ENCODE measurements at regions not wholly inside any gene's neighbourhood (a gene's known extent, or its start where the extent isn't known, plus 50 kb on each side); places are given as distances from the start of the nearest gene placed in this dataset.

GRCh38 chr6:138575257-138575656 is 76.0 kb upstream of the NHSL1 start:
- no peak for ATAC-seq
- Mint-ChIP-seq H3K9me3 (no peaks in the 10 kb centered on the region), H3K4me1 (peaks cover 0 to 9% (median 0%) of the 10 kb centered on the region in 7 donors), H3K27ac (no peak overlapping the region), H3K36me3 (no peaks in the 10 kb centered on the region), H3K27me3 (peaks cover 0 to 21% (median 6%) of the 10 kb centered on the region in 5 donors), H3K4me3 (no peak overlapping the region)
- H3K36me3 ChIP-seq (ENCODE audit: control insufficient read depth in 2 of 3, insufficient read depth in 3 of 3, low read length in 3 of 3) = no peaks in the 10 kb centered on the region
- no peak overlapping the region for H3K27ac ChIP-seq (ENCODE audit: low read depth, low read length)
- no peak overlapping the region for H3K4me3 ChIP-seq (ENCODE audit: low read length)
- H3K27me3 ChIP-seq (ENCODE audit: control insufficient read depth in 2 of 2, insufficient read depth in 2 of 2, low read length in 2 of 2) = no peaks in the 10 kb centered on the region
- ChIA-PET CTCF (no interaction called here), POLR2A (no interaction called here)
- intact Hi-C loops (cut with micrococcal nuclease) = no loop called here
- DNase-seq = no peak
- H3K4me1 ChIP-seq (ENCODE audit: control insufficient read depth in 2 of 2, insufficient read depth in 2 of 2, low read length in 2 of 2) = no peaks in the 10 kb centered on the region
- no peaks in the 10 kb centered on the region for H3K9me3 ChIP-seq (ENCODE audit: control insufficient read depth in 2 of 3, low read length in 3 of 3)

GRCh38 chr6:138576313-138576712 is 77.0 kb upstream of the NHSL1 start:
- no peak overlapping the region for H3K4me3 Mint-ChIP-seq
- Histone ChIP-seq H3K9me3 (ENCODE audit: control insufficient read depth in 2 of 3, low read length in 3 of 3) (no peaks in the 10 kb centered on the region), H3K27me3 (ENCODE audit: control insufficient read depth in 2 of 2, insufficient read depth in 2 of 2, low read length in 2 of 2) (no peaks in the 10 kb centered on the region), H3K4me1 (ENCODE audit: control insufficient read depth in 2 of 2, insufficient read depth in 2 of 2, low read length in 2 of 2) (no peaks in the 10 kb centered on the region), H3K4me3 (ENCODE audit: low read length) (no peak overlapping the region), H3K36me3 (ENCODE audit: control insufficient read depth in 2 of 3, insufficient read depth in 3 of 3, low read length in 3 of 3) (no peaks in the 10 kb centered on the region), H3K27ac (ENCODE audit: low read depth, low read length) (no peak overlapping the region)
- CTCF ChIA-PET = no interaction called here
- no peaks in the 10 kb centered on the region for H3K9me3 Mint-ChIP-seq
- H3K36me3 Mint-ChIP-seq = no peaks in the 10 kb centered on the region
- H3K4me1 Mint-ChIP-seq = peaks cover 0 to 9% (median 0%) of the 10 kb centered on the region in 7 donors
- peaks cover 0 to 21% (median 6%) of the 10 kb centered on the region in 5 donors for H3K27me3 Mint-ChIP-seq
- no peak overlapping the region for H3K27ac Mint-ChIP-seq
- no peak for DNase-seq
- intact Hi-C loops (cut with micrococcal nuclease) = no loop called here
- POLR2A ChIA-PET = no interaction called here
- no peak for ATAC-seq

- no peak for ATAC-seq
- H3K36me3 ChIP-seq (ENCODE audit: control insufficient read depth in 2 of 3, insufficient read depth in 3 of 3, low read length in 3 of 3) = no peaks in the 10 kb centered on the region
- Mint-ChIP-seq H3K27me3 (peaks cover 0 to 19% (median 4%) of the 10 kb centered on the region in 5 donors), H3K4me1 (peaks cover 0 to 3% (median 0%) of the 10 kb centered on the region in 7 donors), H3K9me3 (no peaks in the 10 kb centered on the region), H3K27ac (no peak overlapping the region), H3K4me3 (no peak overlapping the region), H3K36me3 (no peaks in the 10 kb centered on the region)
- H3K4me1 ChIP-seq (ENCODE audit: control insufficient read depth in 2 of 2, insufficient read depth in 2 of 2, low read length in 2 of 2) = no peaks in the 10 kb centered on the region
- no peak for DNase-seq
- ChIA-PET CTCF (no interaction called here), POLR2A (no interaction called here)
- no peaks in the 10 kb centered on the region for H3K27me3 ChIP-seq (ENCODE audit: control insufficient read depth in 2 of 2, insufficient read depth in 2 of 2, low read length in 2 of 2)
- intact Hi-C loops (cut with micrococcal nuclease) = no loop called here
- H3K4me3 ChIP-seq (ENCODE audit: low read length) = no peak overlapping the region
- H3K27ac ChIP-seq (ENCODE audit: low read depth, low read length) = no peak overlapping the region
- no peaks in the 10 kb centered on the region for H3K9me3 ChIP-seq (ENCODE audit: control insufficient read depth in 2 of 3, low read length in 3 of 3)
Observed at GRCh38 chr6:138577151-138577915, 78.0 kb upstream of the NHSL1 start.

DNA sequence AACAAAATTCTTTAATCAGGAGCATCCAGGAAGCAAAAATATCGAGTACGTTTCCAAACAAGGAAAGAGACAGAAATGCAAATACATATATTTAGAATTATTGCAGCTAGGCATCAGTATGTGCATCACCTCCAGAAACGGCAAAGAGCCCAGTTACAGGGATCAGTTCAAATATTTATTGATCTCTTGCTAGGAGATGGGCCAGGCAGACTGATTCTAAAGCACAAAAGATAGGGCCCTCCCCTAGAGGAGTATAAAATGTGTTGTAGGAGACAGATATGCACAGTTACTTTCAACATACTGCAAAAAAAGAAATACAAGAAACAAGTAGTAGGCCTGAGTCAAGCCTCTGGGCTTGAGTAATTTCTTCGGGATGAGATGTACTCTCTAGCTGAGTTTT is 80.7 kb upstream of the NHSL1 start:
- intact Hi-C loops (cut with micrococcal nuclease) = no loop called here
- CTCF ChIA-PET = no interaction called here
- DNase-seq = no peak

DNA sequence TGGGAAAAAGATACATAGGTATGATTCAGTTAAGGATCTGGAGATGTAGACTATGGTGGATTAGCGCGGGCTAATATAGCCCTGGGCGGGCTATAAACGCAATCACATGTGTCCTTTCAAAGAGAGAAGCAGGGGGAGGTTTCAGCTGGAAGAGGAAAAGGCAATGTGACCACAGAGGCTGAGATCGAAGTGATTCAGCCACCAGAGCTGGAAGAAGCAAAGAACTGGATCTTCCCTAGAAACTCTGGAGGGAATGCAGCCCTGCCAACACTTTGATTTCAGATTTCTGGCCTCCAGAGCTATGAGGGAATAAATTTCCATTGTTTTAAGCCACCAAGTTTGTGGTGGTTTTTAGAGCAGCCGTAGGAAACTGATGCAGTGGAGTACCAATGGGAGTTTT is 81.5 kb upstream of the NHSL1 start:
- no peaks in the 10 kb centered on the region for H3K4me1 Mint-ChIP-seq
- CTCF ChIA-PET = no interaction called here
- H3K36me3 Mint-ChIP-seq = no peaks in the 10 kb centered on the region
- intact Hi-C loops (cut with micrococcal nuclease) = no loop called here
- Histone ChIP-seq H3K4me3 (ENCODE audit: low read length) (no peak overlapping the region), H3K27me3 (ENCODE audit: control insufficient read depth in 2 of 2, insufficient read depth in 2 of 2, low read length in 2 of 2) (no peaks in the 10 kb centered on the region), H3K36me3 (ENCODE audit: control insufficient read depth in 2 of 3, insufficient read depth in 3 of 3, low read length in 3 of 3) (no peaks in the 10 kb centered on the region), H3K27ac (ENCODE audit: low read depth, low read length) (no peak overlapping the region), H3K4me1 (ENCODE audit: control insufficient read depth in 2 of 2, insufficient read depth in 2 of 2, low read length in 2 of 2) (no peaks in the 10 kb centered on the region), H3K9me3 (ENCODE audit: control insufficient read depth in 2 of 3, low read length in 3 of 3) (no peaks in the 10 kb centered on the region)
- peaks cover 0 to 6% (median 0%) of the 10 kb centered on the region in 5 donors for H3K27me3 Mint-ChIP-seq
- ATAC-seq = no peak
- DNase-seq = no peak
- H3K4me3 Mint-ChIP-seq = no peak overlapping the region
- POLR2A ChIA-PET = no interaction called here
- no peaks in the 10 kb centered on the region for H3K9me3 Mint-ChIP-seq
- no peak overlapping the region for H3K27ac Mint-ChIP-seq

More for the DNA sequence above, 80.7 kb upstream of the NHSL1 start:
- Histone ChIP-seq H3K27me3 (ENCODE audit: control insufficient read depth in 2 of 2, insufficient read depth in 2 of 2, low read length in 2 of 2) (no peaks in the 10 kb centered on the region), H3K4me1 (ENCODE audit: control insufficient read depth in 2 of 2, insufficient read depth in 2 of 2, low read length in 2 of 2) (no peaks in the 10 kb centered on the region), H3K36me3 (ENCODE audit: control insufficient read depth in 2 of 3, insufficient read depth in 3 of 3, low read length in 3 of 3) (no peaks in the 10 kb centered on the region), H3K27ac (ENCODE audit: low read depth, low read length) (no peak overlapping the region), H3K9me3 (ENCODE audit: control insufficient read depth in 2 of 3, low read length in 3 of 3) (no peaks in the 10 kb centered on the region), H3K4me3 (ENCODE audit: low read length) (no peak overlapping the region)
- no peak overlapping the region for H3K27ac Mint-ChIP-seq
- ATAC-seq = no peak
- H3K27me3 Mint-ChIP-seq = peaks cover 0 to 6% (median 3%) of the 10 kb centered on the region in 5 donors
- POLR2A ChIA-PET = no interaction called here
- H3K36me3 Mint-ChIP-seq = no peaks in the 10 kb centered on the region
- H3K4me3 Mint-ChIP-seq = no peak overlapping the region
- no peaks in the 10 kb centered on the region for H3K4me1 Mint-ChIP-seq
- H3K9me3 Mint-ChIP-seq = no peaks in the 10 kb centered on the region

- CTCF ChIA-PET = no interaction called here
- no peak overlapping the region for H3K4me3 ChIP-seq (ENCODE audit: low read length)
- H3K4me1 Mint-ChIP-seq = peaks cover 0 to 8% (median 0%) of the 10 kb centered on the region in 7 donors
- no peaks in the 10 kb centered on the region for H3K9me3 ChIP-seq (ENCODE audit: control insufficient read depth in 2 of 3, low read length in 3 of 3)
- H3K9me3 Mint-ChIP-seq = no peaks in the 10 kb centered on the region
- H3K27me3 ChIP-seq (ENCODE audit: control insufficient read depth in 2 of 2, insufficient read depth in 2 of 2, low read length in 2 of 2) = no peaks in the 10 kb centered on the region
- no peak overlapping the region for H3K27ac Mint-ChIP-seq
- H3K4me3 Mint-ChIP-seq = no peak overlapping the region
- no peak overlapping the region for H3K27ac ChIP-seq (ENCODE audit: low read depth, low read length)
- H3K36me3 Mint-ChIP-seq = no peaks in the 10 kb centered on the region
- peaks cover 0 to 3% (median 0%) of the 10 kb centered on the region in 5 donors for H3K27me3 Mint-ChIP-seq
- DNase-seq = no peak
- POLR2A ChIA-PET = interaction anchor here (0.6 kb wide), 1 partner anchor 862 kb away, joined by 3 read pairs; no protein-coding TSS in a partner anchor
- no peak for ATAC-seq
- H3K4me1 ChIP-seq (ENCODE audit: control insufficient read depth in 2 of 2, insufficient read depth in 2 of 2, low read length in 2 of 2) = no peaks in the 10 kb centered on the region
- intact Hi-C loops (cut with micrococcal nuclease) = no loop called here
- H3K36me3 ChIP-seq (ENCODE audit: control insufficient read depth in 2 of 3, insufficient read depth in 3 of 3, low read length in 3 of 3) = no peaks in the 10 kb centered on the region
Observed at GRCh38 chr6:138582573-138582972, 83.3 kb upstream of the NHSL1 start.

- no peak for ATAC-seq
- H3K9me3 Mint-ChIP-seq = no peaks in the 10 kb centered on the region
- H3K36me3 Mint-ChIP-seq = no peaks in the 10 kb centered on the region
- ChIA-PET POLR2A (no interaction called here), CTCF (interaction anchor here (0.5 to 2.7 kb wide), 5 partner anchors 15 to 482 kb away, joined by 3 to 21 read pairs (median 3); no protein-coding TSS in a partner anchor)
- Histone ChIP-seq H3K27ac (ENCODE audit: low read depth, low read length) (no peak overlapping the region), H3K4me1 (ENCODE audit: control insufficient read depth in 2 of 2, insufficient read depth in 2 of 2, low read length in 2 of 2) (no peaks in the 10 kb centered on the region), H3K27me3 (ENCODE audit: control insufficient read depth in 2 of 2, insufficient read depth in 2 of 2, low read length in 2 of 2) (no peaks in the 10 kb centered on the region), H3K36me3 (ENCODE audit: control insufficient read depth in 2 of 3, insufficient read depth in 3 of 3, low read length in 3 of 3) (no peaks in the 10 kb centered on the region), H3K4me3 (ENCODE audit: low read length) (no peak overlapping the region), H3K9me3 (ENCODE audit: control insufficient read depth in 2 of 3, low read length in 3 of 3) (no peaks in the 10 kb centered on the region)
- H3K4me1 Mint-ChIP-seq = peaks cover 3 to 14% (median 5%) of the 10 kb centered on the region in 7 donors
- no peak overlapping the region for H3K4me3 Mint-ChIP-seq
- DNase-seq = no peak
- H3K27me3 Mint-ChIP-seq = peaks cover 0 to 3% (median 0%) of the 10 kb centered on the region in 5 donors
- intact Hi-C loops (cut with micrococcal nuclease) = loop anchor here in 1 of 2 donors (5.0 kb wide), 1 partner anchor 584 kb away; no protein-coding TSS in a partner anchor
- H3K27ac Mint-ChIP-seq = no peak overlapping the region
Observed at GRCh38 chr6:138586638-138587037, 87.3 kb upstream of the NHSL1 start.

Data from naive thymus-derived CD4-positive, alpha-beta T cell (primary cell).